Neutrophil (primary cell): ENCODE measurements at regions not wholly inside any gene's neighbourhood (a gene's known extent, or its start where the extent isn't known, plus 50 kb on each side); places are given as distances from the start of the nearest gene placed in this dataset.

Source experiments
- H3K27ac ChIP-seq: fragments of 200-600 bp; sonication (generic); 2 replicates; pipeline ENCODE4 v1.5.1; 2016; ENCODE audit warnings: mild to moderate bottlenecking, moderate library complexity
- H3K27me3 ChIP-seq: fragments of 200-600 bp; sonication (generic); 2 replicates; pipeline ENCODE4 v1.6.0; 2016; ENCODE audit warnings: mild to moderate bottlenecking
- H3K36me3 ChIP-seq: fragments of 200-600 bp; sonication (generic); 2 replicates; pipeline ENCODE4 v1.5.1; 2017
- H3K4me1 ChIP-seq, 2 experiments: fragments of 200-600 bp in 1 of 2; sonication (generic) in 1 of 2; 1 replicate in 1 of 2; 2 replicates in 1 of 2; pipeline versions ENCODE4 v1.5.1 to v1.6.1; 2013 to 2016; ENCODE audit warnings: low read depth in 1 of 2, low read length in 1 of 2, mild to moderate bottlenecking in 1 of 2, moderate library complexity in 1 of 2; ENCODE audit not compliant: control insufficient read depth in 1 of 2, insufficient read depth in 1 of 2
- H3K4me3 ChIP-seq, 2 experiments: fragments of 200-600 bp in 1 of 2; sonication (generic) in 1 of 2; 1 replicate in 1 of 2; 2 replicates in 1 of 2; pipeline ENCODE4 v1.5.1; 2013 to 2016; ENCODE audit warnings: low read depth in 1 of 2, low read length in 1 of 2, mild to moderate bottlenecking in 1 of 2, moderate library complexity in 1 of 2
- H3K9me3 ChIP-seq: fragments of 200-600 bp; sonication (generic); 2 replicates; pipeline ENCODE4 v1.5.1; 2016
- CTCF ChIP-seq: fragments of 200-600 bp; sonication (generic); IDR thresholded peaks from 2 replicates; pipeline ENCODE4 v1.5.1; 2016; ENCODE audit warnings: antibody characterized with exemption

- H3K4me1 ChIP-seq = no peaks in the 10 kb centered on the region
- no peaks in the 10 kb centered on the region for H3K36me3 ChIP-seq
- H3K9me3 ChIP-seq = no peaks in the 10 kb centered on the region
- no peak for TF ChIP-seq CTCF
- no peak overlapping the region for H3K4me3 ChIP-seq
- H3K27me3 ChIP-seq = no peaks in the 10 kb centered on the region
- no peak overlapping the region for H3K27ac ChIP-seq
Measured at GRCh38 chr2:177056481-177056929, 156.1 kb upstream of the HNRNPA3 start.

- no peaks in the 10 kb centered on the region for H3K4me1 ChIP-seq
- TF ChIP-seq CTCF = no peak
- H3K36me3 ChIP-seq = no peaks in the 10 kb centered on the region
- no peaks in the 10 kb centered on the region for H3K27me3 ChIP-seq
- H3K4me3 ChIP-seq = no peak overlapping the region
- H3K9me3 ChIP-seq = no peaks in the 10 kb centered on the region
- no peak overlapping the region for H3K27ac ChIP-seq
Measured at GRCh38 chr2:177058747-177059146, 153.8 kb upstream of the HNRNPA3 start.

GRCh38 chr2:177059293-177059692 lies 153.3 kb upstream of the HNRNPA3 start:
- no peaks in the 10 kb centered on the region for H3K36me3 ChIP-seq
- no peak for TF ChIP-seq CTCF
- no peak overlapping the region for H3K4me3 ChIP-seq
- H3K9me3 ChIP-seq = no peaks in the 10 kb centered on the region
- no peak overlapping the region for H3K27ac ChIP-seq
- no peaks in the 10 kb centered on the region for H3K27me3 ChIP-seq
- H3K4me1 ChIP-seq = no peaks in the 10 kb centered on the region

GRCh38 chr2:177063331-177063730 lies 149.3 kb upstream of the HNRNPA3 start:
- H3K27ac ChIP-seq = no peak overlapping the region
- no peaks in the 10 kb centered on the region for H3K27me3 ChIP-seq
- no peaks in the 10 kb centered on the region for H3K4me1 ChIP-seq
- H3K9me3 ChIP-seq = no peaks in the 10 kb centered on the region
- no peak for TF ChIP-seq CTCF
- no peaks in the 10 kb centered on the region for H3K36me3 ChIP-seq
- no peak overlapping the region for H3K4me3 ChIP-seq

- TF ChIP-seq CTCF = no peak
- Histone ChIP-seq H3K27me3 (no peaks in the 10 kb centered on the region), H3K36me3 (no peaks in the 10 kb centered on the region), H3K4me3 (no peak overlapping the region), H3K4me1 (no peaks in the 10 kb centered on the region), H3K27ac (no peak overlapping the region), H3K9me3 (no peaks in the 10 kb centered on the region)
Measured at GRCh38 chr2:177064422-177064821, 148.2 kb upstream of the HNRNPA3 start.

- H3K9me3 ChIP-seq = no peaks in the 10 kb centered on the region
- H3K36me3 ChIP-seq = no peaks in the 10 kb centered on the region
- H3K27ac ChIP-seq = no peak overlapping the region
- no peaks in the 10 kb centered on the region for H3K27me3 ChIP-seq
- no peaks in the 10 kb centered on the region for H3K4me1 ChIP-seq
- no peak for TF ChIP-seq CTCF
- no peak overlapping the region for H3K4me3 ChIP-seq
Measured at GRCh38 chr2:177068967-177069366, 143.6 kb upstream of the HNRNPA3 start.
